ENCODE measurements at regions not wholly inside any gene's neighbourhood (a gene's known extent, or its start where the extent isn't known, plus 50 kb on each side); places are given as distances from the start of the nearest gene placed in this dataset.

- H3K4me1 Mint-ChIP-seq, result no peaks in the 10 kb centered on the region
- H3K27ac Mint-ChIP-seq, result no peak overlapping the region
- H3K27me3 Mint-ChIP-seq, result peaks cover 24 to 32% of the 10 kb centered on the region in 2 donors
- DNase-seq (no peak), ATAC-seq (replicated peaks) (no peak)
- H3K36me3 Mint-ChIP-seq, result no peaks in the 10 kb centered on the region
- H3K4me3 Mint-ChIP-seq, result no peak overlapping the region
- no peaks in the 10 kb centered on the region for H3K9me3 Mint-ChIP-seq
Observed at GRCh38 chr6:71430018-71430417, 141.4 kb downstream of the OGFRL1 start.

GRCh38 chr6:71433441-71433840 is 144.8 kb downstream of the OGFRL1 start:
- Mint-ChIP-seq H3K36me3 (no peaks in the 10 kb centered on the region), H3K4me1 (no peaks in the 10 kb centered on the region), H3K9me3 (no peaks in the 10 kb centered on the region), H3K27me3 (peaks cover 13 to 19% of the 10 kb centered on the region in 2 donors), H3K4me3 (no peak overlapping the region), H3K27ac (no peak overlapping the region)
- ATAC-seq (replicated peaks) (no peak), DNase-seq (no peak)

GRCh38 chr6:71444222-71444621 is 155.6 kb downstream of the OGFRL1 start:
- ATAC-seq (replicated peaks) (no peak), DNase-seq (no peak)
- H3K27ac Mint-ChIP-seq, result no peak overlapping the region
- H3K27me3 Mint-ChIP-seq, result peaks cover 4% of the 10 kb centered on the region in 2 donors
- H3K4me1 Mint-ChIP-seq, result no peaks in the 10 kb centered on the region
- H3K9me3 Mint-ChIP-seq, result peaks cover 3 to 17% of the 10 kb centered on the region in 2 donors
- H3K4me3 Mint-ChIP-seq, result no peak overlapping the region
- no peaks in the 10 kb centered on the region for H3K36me3 Mint-ChIP-seq

- Mint-ChIP-seq H3K27ac (no peak overlapping the region), H3K4me3 (no peak overlapping the region), H3K4me1 (no peaks in the 10 kb centered on the region), H3K36me3 (no peaks in the 10 kb centered on the region), H3K27me3 (peaks cover 4% of the 10 kb centered on the region in 2 donors), H3K9me3 (peaks cover 0 to under 1% of the 10 kb centered on the region in 2 donors)
- no peak for ATAC-seq (replicated peaks)
- no peak for DNase-seq
Observed at GRCh38 chr6:71446057-71446456, 157.4 kb downstream of the OGFRL1 start.

DNA sequence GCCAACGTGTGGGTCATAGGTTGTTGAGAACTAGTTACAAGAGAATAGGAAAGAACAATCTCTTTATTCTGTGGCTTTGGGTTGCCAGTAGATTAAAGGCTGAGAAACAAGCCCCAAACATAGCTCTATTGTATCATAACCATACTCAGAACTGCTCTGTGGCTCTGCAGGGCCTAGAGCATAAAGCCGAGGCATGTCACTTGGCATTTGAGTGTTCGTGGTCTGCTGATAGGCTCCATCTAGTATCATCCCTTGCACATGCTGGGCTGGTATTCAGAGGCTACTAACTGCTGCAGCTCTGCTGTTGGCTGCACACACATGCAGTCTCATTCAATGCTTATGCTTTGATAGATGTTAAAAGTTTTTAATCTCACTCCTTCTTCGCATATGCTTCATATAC is 157.9 kb downstream of the OGFRL1 start:
- no peaks in the 10 kb centered on the region for H3K4me1 Mint-ChIP-seq
- no peaks in the 10 kb centered on the region for H3K36me3 Mint-ChIP-seq
- H3K27ac Mint-ChIP-seq, result no peak overlapping the region
- DNase-seq (no peak), ATAC-seq (replicated peaks) (no peak)
- H3K27me3 Mint-ChIP-seq, result peaks cover 4 to 5% of the 10 kb centered on the region in 2 donors
- no peaks in the 10 kb centered on the region for H3K9me3 Mint-ChIP-seq
- H3K4me3 Mint-ChIP-seq, result no peak overlapping the region

- Mint-ChIP-seq H3K36me3 (peaks cover 0 to 2% of the 10 kb centered on the region in 2 donors), H3K4me1 (peaks cover 4 to 5% of the 10 kb centered on the region in 2 donors), H3K27me3 (peaks cover 0 to 5% of the 10 kb centered on the region in 2 donors), H3K27ac (no peak overlapping the region), H3K4me3 (no peak overlapping the region), H3K9me3 (peaks cover 4 to 5% of the 10 kb centered on the region in 2 donors)
- ATAC-seq (replicated peaks), result no peak
- no peak for DNase-seq
Observed at GRCh38 chr6:71452697-71453370, 164.2 kb downstream of the OGFRL1 start.

DNA sequence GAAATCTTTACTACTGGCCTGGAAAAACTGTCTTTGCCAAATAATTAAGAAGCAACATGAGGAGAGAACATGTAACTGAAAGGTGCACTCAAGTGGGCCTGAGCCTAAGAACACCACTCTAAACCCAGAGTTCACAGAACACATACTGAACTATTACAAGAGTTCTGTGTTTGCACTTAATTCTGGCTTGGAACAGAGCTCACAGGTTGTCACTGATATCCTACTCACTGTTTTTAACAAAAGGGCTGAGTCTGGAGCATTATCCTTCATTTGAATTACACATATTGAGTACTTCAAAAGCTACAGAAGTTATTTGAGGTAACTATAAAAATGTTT is 164.7 kb downstream of the OGFRL1 start:
- Mint-ChIP-seq H3K4me3 (no peak overlapping the region), H3K27me3 (peaks cover 0 to 5% of the 10 kb centered on the region in 2 donors), H3K9me3 (peaks cover 4 to 5% of the 10 kb centered on the region in 2 donors), H3K27ac (no peak overlapping the region), H3K4me1 (peaks cover 5% of the 10 kb centered on the region in 2 donors), H3K36me3 (peaks cover 0 to 2% of the 10 kb centered on the region in 2 donors)
- DNase-seq, result no peak
- ATAC-seq (replicated peaks), result no peak

DNA sequence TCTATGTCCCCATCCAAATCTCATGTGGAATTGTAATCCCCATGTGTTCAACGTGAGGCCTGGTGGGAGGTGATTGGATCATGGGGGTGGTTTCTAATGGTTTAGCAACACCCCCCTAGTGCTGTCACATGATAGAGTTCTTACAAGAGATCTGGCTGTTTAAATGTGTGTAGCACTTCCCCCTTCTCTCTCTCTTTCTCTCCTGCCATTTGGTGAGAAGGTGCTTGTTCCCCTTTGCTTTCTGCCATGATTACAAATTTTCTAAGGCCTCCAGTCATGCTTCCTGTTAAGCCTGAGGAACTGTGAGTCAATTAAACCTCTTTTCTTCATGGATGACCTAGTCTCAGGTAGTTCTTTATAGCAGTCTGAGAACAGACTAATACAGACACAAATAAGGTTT is 165.4 kb downstream of the OGFRL1 start:
- H3K9me3 Mint-ChIP-seq, result peaks cover 5% of the 10 kb centered on the region in 2 donors
- peaks cover 0 to 5% of the 10 kb centered on the region in 2 donors for H3K27me3 Mint-ChIP-seq
- H3K4me3 Mint-ChIP-seq, result no peak overlapping the region
- ATAC-seq (replicated peaks) (peak; percentile 63 to 64), DNase-seq (no peak)
- H3K27ac Mint-ChIP-seq, result no peak overlapping the region
- H3K4me1 Mint-ChIP-seq, result peaks cover 6 to 12% of the 10 kb centered on the region in 2 donors
- H3K36me3 Mint-ChIP-seq, result peaks cover 0 to 2% of the 10 kb centered on the region in 2 donors

- DNase-seq, result no peak
Observed at GRCh38 chr6:71457929-71458328, 169.3 kb downstream of the OGFRL1 start.

GRCh38 chr6:71459162-71459561 is 170.6 kb downstream of the OGFRL1 start:
- Mint-ChIP-seq H3K4me3 (no peak overlapping the region), H3K9me3 (peaks cover under 1 to 7% of the 10 kb centered on the region in 2 donors), H3K4me1 (peaks cover 5 to 12% of the 10 kb centered on the region in 2 donors), H3K36me3 (peaks cover 0 to 2% of the 10 kb centered on the region in 2 donors), H3K27me3 (peaks cover 0 to 4% of the 10 kb centered on the region in 2 donors), H3K27ac (no peak overlapping the region)
- ATAC-seq (replicated peaks), result no peak
- no peak for DNase-seq

More at GRCh38 chr6:71457929-71458328, 169.3 kb downstream of the OGFRL1 start:
- H3K4me3 Mint-ChIP-seq, result no peak overlapping the region
- H3K36me3 Mint-ChIP-seq, result peaks cover 0 to 2% of the 10 kb centered on the region in 2 donors
- H3K27me3 Mint-ChIP-seq, result peaks cover 0 to 4% of the 10 kb centered on the region in 2 donors
- ATAC-seq (replicated peaks), result no peak
- H3K4me1 Mint-ChIP-seq, result peaks cover 8 to 15% of the 10 kb centered on the region in 2 donors
- H3K27ac Mint-ChIP-seq, result no peak overlapping the region
- H3K9me3 Mint-ChIP-seq, result peaks cover 5 to 10% of the 10 kb centered on the region in 2 donors

DNA sequence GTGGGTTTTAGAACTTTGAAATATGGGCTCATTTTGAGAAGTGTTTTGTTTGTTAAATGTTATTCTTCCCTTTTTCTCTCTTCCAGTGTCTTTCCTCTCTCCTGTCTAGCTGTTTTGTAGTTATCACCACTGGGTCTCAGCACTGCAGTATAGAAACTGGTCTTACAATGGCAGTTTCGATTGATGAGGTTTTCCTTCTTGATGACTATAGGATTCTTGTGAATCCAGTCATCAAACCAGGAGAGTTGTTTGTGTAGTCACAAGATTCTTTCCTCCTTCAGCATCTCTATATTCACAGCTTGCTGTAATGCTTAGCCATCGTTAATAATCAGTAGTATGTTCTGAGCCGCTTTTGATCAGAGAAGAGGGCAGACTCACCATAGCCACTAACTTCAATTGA is 172.3 kb downstream of the OGFRL1 start:
- Mint-ChIP-seq H3K9me3 (peaks cover 7 to 11% of the 10 kb centered on the region in 2 donors), H3K36me3 (peaks cover 4 to 6% of the 10 kb centered on the region in 2 donors), H3K4me3 (no peak overlapping the region), H3K27me3 (peaks cover 0 to 4% of the 10 kb centered on the region in 2 donors), H3K4me1 (peaks cover 5 to 11% of the 10 kb centered on the region in 2 donors), H3K27ac (no peak overlapping the region)
- ATAC-seq (replicated peaks) (no peak), DNase-seq (no peak)

DNA sequence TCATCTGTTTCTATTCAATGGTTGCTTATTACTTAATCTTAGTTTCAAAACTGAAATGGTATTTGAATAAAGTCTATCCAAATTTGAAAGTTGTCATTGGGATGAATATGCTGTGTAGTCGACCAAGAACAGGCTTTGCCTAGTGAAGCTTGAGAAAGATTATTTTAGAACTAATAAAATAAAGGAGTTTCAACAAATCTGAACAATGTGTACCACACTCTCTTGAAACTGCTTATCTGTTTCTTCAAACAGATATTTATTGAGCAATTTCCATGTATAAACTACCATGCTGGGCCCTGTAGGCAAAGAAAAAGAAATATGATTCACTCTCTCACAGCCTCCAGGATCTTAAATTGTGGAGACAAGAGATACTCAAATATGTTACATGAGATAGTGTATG is 174.4 kb downstream of the OGFRL1 start:
- H3K27me3 Mint-ChIP-seq, result peaks cover 0 to 4% of the 10 kb centered on the region in 2 donors
- no peak overlapping the region for H3K4me3 Mint-ChIP-seq
- H3K4me1 Mint-ChIP-seq, result peaks cover 3 to 11% of the 10 kb centered on the region in 2 donors
- no peak overlapping the region for H3K27ac Mint-ChIP-seq
- peaks cover 7 to 12% of the 10 kb centered on the region in 2 donors for H3K9me3 Mint-ChIP-seq
- peaks cover 4% of the 10 kb centered on the region in 2 donors for H3K36me3 Mint-ChIP-seq
- no peak for DNase-seq
- no peak for ATAC-seq (replicated peaks)

DNA sequence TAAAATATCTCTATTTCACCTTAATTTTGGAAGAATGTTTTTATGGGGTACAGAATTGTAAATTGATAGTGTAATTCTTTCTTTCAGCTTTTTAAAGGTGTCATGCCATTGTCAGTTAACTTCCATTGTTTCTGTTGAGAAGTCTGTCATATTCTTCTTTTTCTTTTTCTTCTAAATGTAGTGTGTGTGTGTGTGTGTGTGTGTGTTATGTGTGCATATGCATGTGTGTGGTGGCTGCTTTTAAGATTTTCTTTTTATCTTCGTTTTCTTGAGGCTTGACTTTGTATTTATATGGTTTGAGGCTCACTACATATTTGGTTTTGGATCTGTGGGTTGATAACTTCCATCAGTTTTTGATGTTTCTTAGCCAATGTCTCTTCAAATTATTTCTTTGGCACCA is 176.5 kb downstream of the OGFRL1 start:
- DNase-seq, result no peak
- no peak for ATAC-seq (replicated peaks)
- Mint-ChIP-seq H3K27ac (no peak overlapping the region), H3K4me1 (no peaks in the 10 kb centered on the region), H3K9me3 (peaks cover 7 to 10% of the 10 kb centered on the region in 2 donors), H3K27me3 (peaks cover 0 to 9% of the 10 kb centered on the region in 2 donors), H3K4me3 (no peak overlapping the region), H3K36me3 (peaks cover 4% of the 10 kb centered on the region in 2 donors)

DNA sequence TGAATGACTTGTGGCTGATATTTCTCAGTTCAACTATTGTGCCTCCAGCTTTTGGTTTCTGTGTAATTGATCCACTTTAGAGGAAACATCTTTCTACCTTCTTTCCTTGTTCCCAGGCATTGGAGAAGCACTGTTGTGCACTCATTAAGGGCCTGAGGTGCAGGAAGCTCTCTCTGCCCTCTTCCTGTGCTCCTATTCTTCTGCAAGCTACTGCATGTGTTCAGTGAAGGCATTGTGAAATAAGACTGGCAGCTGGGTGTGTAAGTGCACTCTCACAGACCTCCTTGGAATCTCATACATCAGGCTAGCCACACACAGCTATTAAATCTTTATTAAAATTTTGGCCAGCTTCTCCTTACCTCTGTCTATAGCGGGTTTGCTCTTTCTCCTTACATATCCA is 177.8 kb downstream of the OGFRL1 start:
- H3K4me3 Mint-ChIP-seq, result no peak overlapping the region
- DNase-seq, result no peak
- peaks cover 7 to 10% of the 10 kb centered on the region in 2 donors for H3K9me3 Mint-ChIP-seq
- ATAC-seq (replicated peaks), result no peak
- no peak overlapping the region for H3K27ac Mint-ChIP-seq
- H3K27me3 Mint-ChIP-seq, result peaks cover 0 to 5% of the 10 kb centered on the region in 2 donors
- H3K36me3 Mint-ChIP-seq, result peaks cover 4% of the 10 kb centered on the region in 2 donors
- no peaks in the 10 kb centered on the region for H3K4me1 Mint-ChIP-seq

- no peak overlapping the region for H3K4me3 Mint-ChIP-seq
- peaks cover 5 to 7% of the 10 kb centered on the region in 2 donors for H3K9me3 Mint-ChIP-seq
- no peaks in the 10 kb centered on the region for H3K4me1 Mint-ChIP-seq
- H3K27me3 Mint-ChIP-seq, result peaks cover 0 to 5% of the 10 kb centered on the region in 2 donors
- no peak for DNase-seq
- peaks cover 4% of the 10 kb centered on the region in 2 donors for H3K36me3 Mint-ChIP-seq
- no peak overlapping the region for H3K27ac Mint-ChIP-seq
- ATAC-seq (replicated peaks), result no peak
Observed at GRCh38 chr6:71468038-71468437, 179.4 kb downstream of the OGFRL1 start.
